ENCODE measurements at regions not wholly inside any gene's neighbourhood (a gene's known extent, or its start where the extent isn't known, plus 50 kb on each side); places are given as distances from the start of the nearest gene placed in this dataset.

GRCh38 chr15:26083896-26084295 is 220.8 kb upstream of the ATP10A start:
- no peak for DNase-seq (ENCODE audit: low read depth)
- TF ChIP-seq CTCF (IDR thresholded peaks at IDR 0.05; ENCODE audit: insufficient read depth, low read depth, low read length, missing control alignments): no peak
- no peak overlapping the region for H3K4me3 ChIP-seq (ENCODE audit: low read length)

GRCh38 chr15:26083457-26083856 is 220.3 kb upstream of the ATP10A start:
- no peak for TF ChIP-seq CTCF (IDR thresholded peaks at IDR 0.05; ENCODE audit: insufficient read depth, low read depth, low read length, missing control alignments)
- peak; percentile 46 for DNase-seq (ENCODE audit: low read depth)
- H3K4me3 ChIP-seq (ENCODE audit: low read length): no peak overlapping the region

- peak overlapping the region; percentile 65 for H3K4me3 ChIP-seq (ENCODE audit: low read length)
- TF ChIP-seq CTCF (IDR thresholded peaks at IDR 0.05; ENCODE audit: insufficient read depth, low read depth, low read length, missing control alignments): no peak
- peak; percentile 95 for DNase-seq (ENCODE audit: low read depth)
These were observed 219.3 kb upstream of the ATP10A start for GRCh38 chr15:26082221-26083109.

GRCh38 chr15:26081758-26082220 is 218.7 kb upstream of the ATP10A start:
- no peak for DNase-seq (ENCODE audit: low read depth)
- peak overlapping the region; percentile 23 for H3K4me3 ChIP-seq (ENCODE audit: low read length)
- no peak for TF ChIP-seq CTCF (IDR thresholded peaks at IDR 0.05; ENCODE audit: insufficient read depth, low read depth, low read length, missing control alignments)

GRCh38 chr15:26075770-26076169 is 212.6 kb upstream of the ATP10A start:
- DNase-seq (ENCODE audit: low read depth): no peak
- no peak for TF ChIP-seq CTCF (IDR thresholded peaks at IDR 0.05; ENCODE audit: insufficient read depth, low read depth, low read length, missing control alignments)
- no peak overlapping the region for H3K4me3 ChIP-seq (ENCODE audit: low read length)

- TF ChIP-seq CTCF (IDR thresholded peaks at IDR 0.05; ENCODE audit: insufficient read depth, low read depth, low read length, missing control alignments): no peak
- DNase-seq (ENCODE audit: low read depth): no peak
- H3K4me3 ChIP-seq (ENCODE audit: low read length): no peak overlapping the region
These were observed 210.6 kb upstream of the ATP10A start for GRCh38 chr15:26073430-26074333.
